OCI-M1 (cell line): ENCODE measurements at regions not wholly inside any gene's neighbourhood (a gene's known extent, or its start where the extent isn't known, plus 50 kb on each side); places are given as distances from the start of the nearest gene placed in this dataset.
"Not testable (repeated sequence)": the region's sequence is repeated elsewhere in the genome, so short reads cannot be mapped to it uniquely, and the experiment has no call there.

Experiments used
- DNase-seq: peaks from one replicate; lab custom pipeline; 2025; lab: John Stamatoyannopoulos, UW

DNA sequence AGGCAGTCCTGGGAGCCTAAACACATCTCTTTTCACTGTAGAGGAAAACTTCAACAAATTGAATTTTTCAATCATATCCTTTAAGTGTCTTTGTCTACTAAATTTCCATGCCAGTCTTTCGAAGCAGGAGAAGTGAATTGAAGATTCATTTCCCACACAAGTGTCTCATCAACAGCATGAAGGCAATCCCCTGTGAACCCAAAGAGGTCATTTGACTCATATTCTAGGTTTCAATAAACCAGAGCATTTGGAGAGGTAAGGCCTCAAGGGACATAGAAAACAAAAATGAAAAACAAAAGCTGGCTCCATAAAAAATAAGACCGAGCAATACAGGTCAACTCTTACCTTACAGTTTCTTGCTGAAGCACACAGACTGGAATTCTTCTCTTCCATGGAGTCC, 94.1 kb upstream of the ATP1B1 start:
- no peak for DNase-seq

- DNase-seq: no peak
Measured at GRCh38 chr1:169013821-169014220, 92.7 kb upstream of the ATP1B1 start.

GRCh38 chr1:169015464-169015863, 91.0 kb upstream of the ATP1B1 start:
- DNase-seq: no peak

DNA sequence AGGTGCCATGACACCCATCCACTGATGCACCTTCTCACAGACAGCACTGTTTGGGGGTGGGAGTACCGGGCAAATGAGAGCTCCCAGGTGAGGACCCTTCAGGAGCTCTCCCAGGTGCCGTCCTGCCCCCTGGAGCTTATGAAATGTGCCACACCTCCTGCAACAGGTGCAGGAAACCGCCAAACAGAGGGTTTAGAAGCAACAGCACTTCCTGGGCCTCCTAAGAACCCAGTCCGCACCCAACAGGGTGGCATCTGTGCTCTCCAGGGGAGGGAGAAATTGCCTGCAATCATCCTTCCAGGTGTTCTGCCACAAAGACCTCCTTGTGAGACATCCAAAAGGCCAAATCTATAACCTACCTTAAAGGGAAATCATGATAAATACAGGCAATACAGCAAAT, 87.7 kb upstream of the ATP1B1 start:
- no peak for DNase-seq

- no peak for DNase-seq
Measured at GRCh38 chr1:169019419-169020058, 87.0 kb upstream of the ATP1B1 start.

DNA sequence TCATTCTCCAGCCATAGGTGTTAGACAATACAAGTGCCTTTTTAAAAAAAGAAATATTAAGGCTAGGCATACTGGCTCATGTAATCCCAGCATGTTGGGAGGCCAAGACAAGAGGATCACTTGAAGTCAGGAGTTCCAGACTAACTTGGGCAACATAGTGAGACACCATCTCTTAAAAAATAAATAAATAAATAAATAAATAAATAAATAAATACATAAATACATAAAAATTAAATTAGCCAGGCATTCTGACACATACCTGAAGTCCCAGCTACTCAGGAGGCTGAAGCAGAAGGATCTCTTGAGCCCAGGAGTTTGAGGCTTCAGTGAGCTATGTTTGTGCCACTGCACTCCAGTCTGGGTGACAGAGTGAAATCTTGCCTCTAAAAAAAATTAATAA, 85.8 kb upstream of the ATP1B1 start:
- DNase-seq: no peak

DNA sequence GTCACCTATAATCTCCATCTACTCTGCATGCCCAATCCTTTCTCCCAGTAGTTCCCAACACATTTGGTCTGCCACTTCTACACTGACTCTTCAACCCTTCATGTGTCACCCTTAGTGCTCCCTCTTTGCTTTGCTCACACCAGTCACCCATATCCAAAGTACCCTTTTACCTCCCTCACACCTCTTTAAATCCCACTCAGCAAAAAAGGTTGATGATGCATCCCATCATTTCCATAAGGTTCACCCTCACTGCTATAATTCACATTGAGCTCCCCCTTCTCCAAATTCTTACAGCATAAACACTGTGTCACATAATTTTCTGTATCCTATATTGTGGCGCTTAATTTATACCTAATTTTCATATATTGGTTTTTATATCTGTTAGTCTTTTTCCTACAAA, 83.8 kb upstream of the ATP1B1 start:
- no peak for DNase-seq

DNA sequence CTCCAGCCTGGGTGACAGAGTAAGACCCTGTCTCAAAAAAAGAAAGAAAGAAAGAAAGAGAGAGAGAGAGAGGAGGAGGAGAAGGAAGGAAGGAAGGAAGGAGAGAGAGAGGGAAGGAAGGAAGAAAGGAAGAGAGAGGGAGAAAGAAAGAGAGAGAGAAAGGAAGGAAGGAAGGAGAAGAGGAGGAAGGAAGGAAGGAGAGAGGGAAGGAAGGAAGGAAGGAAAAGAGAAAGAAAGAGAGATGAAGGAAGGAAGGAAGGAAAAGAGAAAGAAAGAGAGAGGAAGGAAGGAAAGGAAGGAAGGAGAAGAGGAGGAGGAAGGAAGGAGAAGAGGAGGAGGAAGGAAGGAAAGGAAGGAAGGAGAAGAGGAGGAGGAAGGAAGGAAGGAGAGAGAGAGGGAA, 82.2 kb upstream of the ATP1B1 start:
- no peak for DNase-seq

GRCh38 chr1:169024800-169025271, 81.7 kb upstream of the ATP1B1 start:
- peak; percentile 39 for DNase-seq

- no peak for DNase-seq
Measured at GRCh38 chr1:169025412-169025811, 81.1 kb upstream of the ATP1B1 start.

DNA sequence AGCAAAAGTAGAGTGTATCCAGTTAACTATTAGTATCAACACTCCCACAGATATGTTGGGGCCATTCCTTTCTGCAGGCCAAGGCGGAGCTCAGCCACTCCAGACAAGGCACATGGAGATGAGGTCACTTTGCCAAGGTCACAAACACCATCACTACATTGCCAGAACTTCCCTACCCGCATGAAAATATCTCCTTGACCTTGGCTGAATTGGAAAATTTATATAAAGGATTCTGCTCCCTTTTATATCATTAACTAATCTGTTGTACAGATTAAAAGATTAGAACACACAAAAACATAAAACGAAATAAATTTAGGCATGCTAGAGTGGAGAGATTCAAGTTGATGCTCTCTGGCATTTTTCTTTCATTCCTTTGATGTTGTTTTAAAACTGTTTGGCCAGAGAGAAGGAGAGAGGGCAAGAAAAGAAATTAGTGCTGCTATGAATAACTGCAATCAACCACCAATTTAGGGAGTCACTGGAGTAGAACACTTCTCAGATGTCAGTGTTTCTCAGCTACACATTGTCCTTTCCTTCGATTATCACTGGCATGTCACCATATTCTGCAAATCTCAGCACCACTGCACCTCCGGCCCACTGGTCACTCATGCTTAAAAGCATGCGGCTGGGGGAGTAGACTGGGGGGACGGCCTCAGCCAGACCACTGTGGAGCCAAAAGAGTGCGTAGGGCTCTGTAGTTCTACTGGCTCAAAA, 78.7 kb upstream of the ATP1B1 start:
- peak; percentile 69 for DNase-seq

GRCh38 chr1:169031566-169032224, 74.8 kb upstream of the ATP1B1 start:
- DNase-seq: no peak

DNA sequence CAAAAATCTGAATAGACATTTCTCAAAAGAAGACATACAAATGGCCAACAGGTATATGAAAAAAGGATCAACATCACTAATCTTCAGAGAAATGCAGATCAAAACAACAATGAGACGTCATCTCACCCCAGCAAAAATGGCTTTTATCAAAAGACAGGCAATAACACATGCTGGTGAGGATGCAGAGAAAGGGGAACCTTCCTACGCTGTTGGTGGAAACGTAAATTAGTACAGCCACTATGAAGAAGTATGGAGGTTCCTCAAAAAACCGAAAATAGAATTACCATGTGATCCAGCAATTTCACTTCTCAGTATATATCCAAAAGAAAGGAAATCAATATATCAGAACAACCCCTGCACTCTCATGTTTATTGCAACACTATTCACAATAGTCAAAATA, 65.1 kb upstream of the ATP1B1 start:
- DNase-seq: peak; percentile 73

DNA sequence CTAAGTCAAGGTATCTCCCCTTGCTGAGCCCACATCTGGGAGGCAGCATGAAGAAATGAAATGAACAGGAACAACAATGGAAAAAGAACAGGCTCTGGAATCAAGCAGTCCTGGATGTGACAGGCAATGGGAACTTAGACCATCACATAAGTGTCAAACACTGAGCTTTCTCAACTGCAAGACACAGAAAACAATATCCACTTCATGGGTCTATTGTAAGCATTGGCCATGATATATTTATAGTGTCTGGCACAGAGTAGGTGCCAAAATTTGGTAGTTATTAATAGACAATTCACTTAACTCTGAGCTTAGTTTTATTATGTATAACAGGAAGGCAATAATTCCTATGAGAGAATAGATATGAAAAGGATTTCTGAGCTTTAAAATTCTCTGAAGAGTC, 64.1 kb upstream of the ATP1B1 start:
- DNase-seq: no peak

DNA sequence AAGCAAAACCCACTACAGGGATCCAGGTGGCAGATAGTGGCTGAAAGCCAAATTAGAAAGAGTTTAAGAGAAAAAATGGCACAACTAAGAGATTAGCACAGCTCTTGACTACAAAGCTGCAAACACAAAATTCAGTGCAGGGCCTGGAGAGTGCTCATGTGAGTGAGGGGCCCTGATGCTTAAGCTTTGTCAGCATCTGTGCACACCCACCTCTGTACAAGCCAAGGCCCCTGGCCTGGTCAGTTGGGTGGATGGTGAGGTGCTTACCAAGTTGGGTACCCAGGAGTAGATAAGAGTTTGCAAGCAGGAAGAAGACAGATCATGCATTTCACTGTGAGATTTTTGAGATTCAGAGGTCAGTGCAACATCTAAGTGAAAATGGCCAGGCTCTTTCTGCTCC, 62.7 kb upstream of the ATP1B1 start:
- no peak for DNase-seq

DNA sequence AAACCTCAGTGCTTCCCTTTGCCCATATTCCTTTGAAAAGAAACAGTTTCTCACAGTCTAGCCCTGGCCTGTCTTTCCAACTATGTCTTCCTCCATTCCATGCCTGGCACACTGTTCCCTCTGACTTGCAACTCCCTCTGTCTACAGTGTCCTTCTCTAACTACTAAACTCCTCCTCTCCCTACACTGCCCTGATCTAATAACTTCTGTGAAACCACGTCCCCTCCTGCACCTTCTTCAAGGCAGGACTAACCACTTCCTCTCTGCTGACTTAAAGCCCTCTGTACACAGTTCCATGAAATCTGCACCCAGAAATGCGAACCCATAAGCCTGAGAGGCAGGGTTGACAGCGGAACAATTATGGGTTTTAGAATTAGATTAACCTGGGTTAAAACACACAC, 62.2 kb upstream of the ATP1B1 start:
- DNase-seq: peak; percentile 93

DNA sequence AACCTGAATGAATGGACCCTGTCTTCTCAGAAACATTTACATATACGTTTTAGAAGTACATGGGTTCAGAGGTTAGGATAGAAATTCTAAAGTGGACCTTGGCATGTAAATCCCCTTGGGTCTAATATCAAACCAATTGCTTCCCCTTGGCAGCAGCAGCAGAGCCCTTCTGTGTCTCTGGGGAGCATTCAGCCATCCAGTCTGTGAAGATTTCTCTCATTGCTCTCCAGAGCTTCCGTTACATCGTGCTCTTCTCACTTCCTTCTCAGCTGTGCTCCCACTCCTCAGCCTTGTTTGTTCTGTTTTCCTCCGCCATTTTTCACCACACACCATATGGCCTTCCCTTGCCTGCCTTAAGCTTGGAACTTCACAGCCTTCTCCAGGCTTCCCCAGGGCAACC, 61.5 kb upstream of the ATP1B1 start:
- no peak for DNase-seq

DNA sequence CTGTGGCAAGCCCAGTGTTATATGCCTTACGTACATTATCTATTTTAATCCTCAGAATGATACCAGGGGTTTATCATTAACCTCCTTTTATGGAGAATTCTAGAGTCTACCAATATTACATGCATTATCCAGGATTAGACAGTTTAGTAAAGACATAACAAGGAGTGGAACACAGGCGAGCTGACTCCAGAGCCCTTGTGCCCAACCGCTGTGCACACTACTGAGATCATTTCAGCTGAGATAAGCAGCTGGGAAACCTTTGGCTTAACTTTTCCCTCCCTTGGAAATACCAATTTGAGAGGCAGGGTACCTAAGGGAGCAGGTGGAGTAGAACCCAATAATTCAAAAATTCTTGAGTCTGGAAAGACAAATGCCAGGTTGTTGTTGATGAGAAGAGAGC, 59.8 kb upstream of the ATP1B1 start:
- DNase-seq: no peak

- no peak for DNase-seq
Measured at GRCh38 chr1:169047074-169047473, 59.4 kb upstream of the ATP1B1 start.

DNA sequence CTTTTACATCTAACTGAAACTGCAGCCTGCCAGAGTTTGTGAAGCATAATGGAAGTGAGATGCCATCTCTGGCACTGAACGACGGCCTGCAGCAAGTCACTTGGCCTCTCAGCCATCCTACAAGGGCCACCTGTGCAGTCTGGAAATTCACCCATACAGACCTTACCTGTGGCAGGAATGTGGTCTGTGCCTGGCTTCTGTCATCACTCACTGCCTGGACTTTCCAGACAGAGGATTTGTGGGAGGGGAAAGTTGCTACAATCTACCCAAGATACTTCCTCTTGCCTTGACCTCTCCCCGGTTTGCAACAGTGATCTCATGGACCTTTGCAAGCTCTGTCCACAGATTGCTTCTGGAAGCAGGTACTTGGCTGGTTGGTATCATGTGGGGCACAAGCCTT, 58.4 kb upstream of the ATP1B1 start:
- DNase-seq: peak; percentile 21

DNA sequence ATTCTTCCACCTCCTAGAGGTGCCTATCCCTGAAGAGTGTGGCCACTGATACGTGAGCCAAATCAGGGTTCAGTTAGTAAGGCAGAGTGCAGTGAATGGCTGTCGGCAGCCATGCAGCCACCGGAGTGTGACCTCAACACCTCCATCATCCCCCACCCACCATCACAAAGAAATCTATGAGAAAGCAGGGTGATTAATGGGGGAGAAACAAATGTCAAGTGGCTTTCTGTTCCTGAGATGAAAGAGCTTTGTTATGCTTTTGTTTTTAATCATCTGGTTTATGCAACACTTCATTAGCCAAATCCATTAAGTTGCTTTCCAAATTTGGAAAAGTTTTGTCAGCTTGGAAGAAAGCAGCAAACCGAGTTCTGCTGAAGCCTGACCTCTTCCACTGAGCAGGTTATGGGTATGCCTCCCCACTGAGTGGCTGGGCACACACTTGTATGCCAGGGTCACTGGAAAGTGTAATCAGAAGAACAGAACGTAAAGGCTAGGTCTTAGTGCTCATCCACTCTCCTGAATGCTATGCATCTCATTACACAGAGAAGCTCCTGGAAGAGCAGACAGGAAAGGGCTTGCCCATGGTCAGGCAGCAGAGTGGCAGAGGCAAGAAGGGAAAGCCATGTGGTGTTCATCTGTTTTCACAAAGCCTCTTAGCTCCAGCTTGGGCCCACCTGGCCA, 57.1 kb upstream of the ATP1B1 start:
- DNase-seq: no peak

DNA sequence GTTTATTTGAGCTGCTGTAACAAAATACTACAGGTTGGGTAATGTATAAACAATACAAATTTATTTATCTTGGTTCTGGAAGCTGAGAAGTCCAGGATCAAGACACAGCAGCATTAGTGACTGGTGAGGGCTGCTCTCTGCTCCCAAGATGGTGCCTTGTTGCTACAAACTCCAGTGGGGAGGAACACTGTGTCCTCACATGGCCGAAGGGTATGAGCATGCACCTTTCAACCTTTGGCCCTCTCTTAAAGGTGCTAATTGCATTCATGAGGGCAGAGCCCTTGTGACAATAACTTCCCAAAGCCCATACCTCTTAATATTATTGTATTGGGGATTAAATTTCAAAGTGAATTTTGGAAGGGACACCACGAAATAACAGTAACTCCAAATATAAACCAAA, 55.3 kb upstream of the ATP1B1 start:
- no peak for DNase-seq

DNA sequence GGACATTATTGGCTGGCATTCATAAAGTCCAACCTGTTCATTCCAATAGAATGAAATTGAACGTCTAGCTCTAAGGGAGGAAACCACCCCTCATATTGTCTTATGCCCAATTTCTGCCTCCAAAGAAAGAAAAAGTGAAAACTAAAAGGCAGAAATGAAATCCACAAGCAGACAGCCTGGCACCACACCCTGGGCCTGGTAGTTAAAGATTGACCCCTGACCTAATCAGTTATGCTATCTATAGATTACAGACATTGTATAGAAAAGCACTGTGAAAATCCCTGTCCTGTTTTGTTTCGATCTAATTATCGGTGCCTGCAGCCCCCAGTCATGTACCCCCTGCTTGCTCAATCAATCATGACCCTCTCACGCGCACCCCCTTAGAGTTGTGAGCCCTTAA, 54.3 kb upstream of the ATP1B1 start:
- DNase-seq: not testable (repeated sequence)
